Esophagus (tissue), 2 donors: ENCODE measurements at regions not wholly inside any gene's neighbourhood (a gene's known extent, or its start where the extent isn't known, plus 50 kb on each side); places are given as distances from the start of the nearest gene placed in this dataset.

ENCODE experiments used
- H3K27ac ChIP-seq, 2 donors: one replicate each; pipeline ENCODE4 v1.5.1; 2013; ENCODE audit warnings: low read depth in 2 of 2, mild to moderate bottlenecking in 2 of 2, inconsistent platforms in 1 of 2, low read length in 1 of 2, moderate library complexity in 1 of 2
- H3K27me3 ChIP-seq, 2 donors: one replicate each; pipeline ENCODE4 v1.6.1; 2013; ENCODE audit warnings: low read length in 2 of 2, control low read depth in 1 of 2, mild to moderate bottlenecking in 1 of 2; ENCODE audit not compliant: insufficient read depth in 2 of 2, control insufficient read depth in 1 of 2
- H3K36me3 ChIP-seq, 2 donors: one replicate each; pipeline ENCODE4 v1.6.1; 2013; ENCODE audit warnings: low read length in 1 of 2; ENCODE audit not compliant: control insufficient read depth in 2 of 2, insufficient read depth in 2 of 2
- H3K4me1 ChIP-seq, 2 donors: one replicate each; pipeline ENCODE4 v1.6.1; 2013; ENCODE audit warnings: low read length in 1 of 2; ENCODE audit not compliant: control insufficient read depth in 2 of 2, insufficient read depth in 2 of 2
- H3K4me3 ChIP-seq, 2 donors: one replicate each; pipeline ENCODE4 v1.5.1; 2013; ENCODE audit warnings: low read length in 2 of 2, mild to moderate bottlenecking in 2 of 2, low read depth in 1 of 2, moderate library complexity in 1 of 2
- H3K9me3 ChIP-seq, 2 donors: one replicate each; pipeline ENCODE4 v1.6.1; 2013; ENCODE audit warnings: mild to moderate bottlenecking in 2 of 2, low read depth in 1 of 2, low read length in 1 of 2, moderate library complexity in 1 of 2; ENCODE audit not compliant: control insufficient read depth in 2 of 2, insufficient read depth in 1 of 2
- WGBS, 2 donors: extraction: QIAGEN DNeasy Blood & Tissue Kit; methylation state at CpG; one replicate each; pipeline ENCODE4 v1.1.7; 2013; 5-methylcytosine and 5-hydroxymethylcytosine counted together
- donor health status: healthy with polysubstance abuse.
- donor health status: Bipolar disorder and iron deficiency.

GRCh38 chr7:12905671-12906070 lies 218.2 kb downstream of the ARL4A start:
- Histone ChIP-seq H3K27ac (no peak overlapping the region), H3K27me3 (no peaks in the 10 kb centered on the region), H3K4me3 (no peak overlapping the region), H3K9me3 (no peaks in the 10 kb centered on the region), H3K4me1 (peaks cover 0 to 2% of the 10 kb centered on the region in 2 donors), H3K36me3 (no peaks in the 10 kb centered on the region)
- WGBS, 2 donors, result 90 to 91% methylated on average over 5 of the region's 5 CpGs

GRCh38 chr7:12907774-12908173 lies 220.3 kb downstream of the ARL4A start:
- no peaks in the 10 kb centered on the region for H3K9me3 ChIP-seq
- no peaks in the 10 kb centered on the region for H3K4me1 ChIP-seq
- no peak overlapping the region for H3K4me3 ChIP-seq
- H3K36me3 ChIP-seq, result no peaks in the 10 kb centered on the region
- H3K27me3 ChIP-seq, result no peaks in the 10 kb centered on the region
- WGBS, 2 donors, result 80 to 93% methylated on average over 2 of the region's 2 CpGs
- no peak overlapping the region for H3K27ac ChIP-seq

GRCh38 chr7:12909483-12909882 lies 222.1 kb downstream of the ARL4A start:
- no peak overlapping the region for H3K4me3 ChIP-seq
- H3K36me3 ChIP-seq, result no peaks in the 10 kb centered on the region
- H3K4me1 ChIP-seq, result no peaks in the 10 kb centered on the region
- H3K27ac ChIP-seq, result no peak overlapping the region
- no peaks in the 10 kb centered on the region for H3K9me3 ChIP-seq
- WGBS, 2 donors, result 74 to 85% methylated on average over 1 of the region's 1 CpG
- no peaks in the 10 kb centered on the region for H3K27me3 ChIP-seq

DNA sequence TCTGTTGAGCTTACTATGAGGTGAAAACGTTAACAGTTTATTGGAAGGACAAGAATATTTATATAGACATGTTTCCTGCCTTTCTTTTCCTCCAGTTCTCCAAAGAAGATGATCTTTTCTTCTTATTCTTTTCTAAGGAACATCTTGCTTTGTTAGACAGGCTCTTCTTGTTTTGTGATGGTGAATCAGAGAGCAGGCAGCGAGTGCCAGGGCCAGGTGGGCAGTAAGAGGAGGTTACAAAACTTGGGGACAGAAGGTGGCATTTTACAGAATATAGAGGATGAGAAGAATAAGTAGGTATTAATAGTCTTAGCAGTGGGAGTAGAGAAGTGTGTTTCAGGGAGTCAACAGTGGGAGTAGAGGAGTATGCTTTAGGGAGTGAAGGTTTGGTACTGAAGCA lies 223.6 kb downstream of the ARL4A start:
- Histone ChIP-seq H3K4me1 (no peaks in the 10 kb centered on the region), H3K27me3 (no peaks in the 10 kb centered on the region), H3K4me3 (no peak overlapping the region), H3K9me3 (no peaks in the 10 kb centered on the region), H3K27ac (peak overlapping the region in 1 of 2 donors; percentile 27), H3K36me3 (no peaks in the 10 kb centered on the region)
- WGBS, 2 donors, result 37 to 47% methylated on average over 2 of the region's 2 CpGs

DNA sequence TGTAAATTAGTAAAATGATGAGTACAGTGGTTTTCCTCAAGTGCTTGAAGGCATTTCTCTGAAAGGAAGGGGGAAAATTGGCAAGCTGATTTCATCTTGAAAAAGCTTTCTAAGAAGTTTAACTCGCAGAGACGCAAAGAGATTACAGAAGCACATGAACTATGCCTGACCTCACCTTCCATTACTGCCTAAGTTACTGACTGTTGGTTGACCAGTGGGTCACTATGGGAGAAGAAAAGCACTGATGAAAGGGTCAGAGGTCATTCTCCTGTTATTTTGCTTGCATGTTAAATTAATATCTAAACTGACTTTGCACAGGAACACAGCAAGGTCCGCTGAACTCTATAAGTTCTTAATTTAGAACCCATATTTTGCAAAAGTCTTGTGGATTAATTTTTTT lies 225.6 kb downstream of the ARL4A start:
- no peak overlapping the region for H3K4me3 ChIP-seq
- H3K27ac ChIP-seq, result no peak overlapping the region
- no peaks in the 10 kb centered on the region for H3K27me3 ChIP-seq
- no peaks in the 10 kb centered on the region for H3K36me3 ChIP-seq
- 41 to 46% methylated on average over 3 of the region's 3 CpGs for WGBS, 2 donors
- no peaks in the 10 kb centered on the region for H3K4me1 ChIP-seq
- no peaks in the 10 kb centered on the region for H3K9me3 ChIP-seq

GRCh38 chr7:12917801-12918200 lies 230.4 kb downstream of the ARL4A start:
- Histone ChIP-seq H3K4me3 (no peak overlapping the region), H3K27me3 (no peaks in the 10 kb centered on the region), H3K36me3 (no peaks in the 10 kb centered on the region), H3K27ac (no peak overlapping the region), H3K9me3 (no peaks in the 10 kb centered on the region), H3K4me1 (no peaks in the 10 kb centered on the region)
- WGBS, 2 donors, result 94% methylated on average over 2 of the region's 2 CpGs

DNA sequence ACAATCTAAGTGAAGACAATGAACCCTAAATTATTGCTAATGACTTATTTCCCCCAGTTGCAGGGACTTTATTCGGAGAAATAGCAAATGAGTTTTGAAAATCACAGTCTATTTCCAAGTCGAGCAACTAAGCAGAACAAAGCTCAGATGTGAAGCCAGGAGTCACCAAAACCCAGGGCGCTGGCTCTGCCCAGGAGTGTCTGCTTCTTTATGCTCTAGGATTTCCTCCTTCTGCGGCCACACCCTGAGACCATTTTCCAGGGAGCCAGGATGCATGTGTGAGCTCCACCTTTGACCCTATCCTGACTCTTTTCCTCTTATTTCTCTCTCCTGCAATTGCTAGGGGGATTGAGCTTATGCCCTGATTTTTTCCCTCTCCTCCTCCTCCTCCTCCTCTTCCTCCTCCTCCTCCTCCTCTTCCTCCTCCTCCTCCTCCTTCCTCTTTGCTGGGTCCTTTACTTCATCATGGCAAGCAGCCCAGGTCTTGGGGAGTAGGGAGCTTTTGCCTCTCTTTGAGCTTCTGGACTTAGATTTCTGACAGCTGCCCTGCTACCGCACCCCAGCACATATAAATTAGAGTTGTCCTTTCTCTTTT lies 234.4 kb downstream of the ARL4A start:
- peak overlapping the region in 1 of 2 donors; percentile 15 for H3K27ac ChIP-seq
- no peaks in the 10 kb centered on the region for H3K27me3 ChIP-seq
- WGBS, 2 donors, result 51 to 55% methylated on average over 5 of the region's 5 CpGs
- no peak overlapping the region for H3K4me3 ChIP-seq
- H3K4me1 ChIP-seq, result no peaks in the 10 kb centered on the region
- H3K9me3 ChIP-seq, result no peaks in the 10 kb centered on the region
- H3K36me3 ChIP-seq, result no peaks in the 10 kb centered on the region

DNA sequence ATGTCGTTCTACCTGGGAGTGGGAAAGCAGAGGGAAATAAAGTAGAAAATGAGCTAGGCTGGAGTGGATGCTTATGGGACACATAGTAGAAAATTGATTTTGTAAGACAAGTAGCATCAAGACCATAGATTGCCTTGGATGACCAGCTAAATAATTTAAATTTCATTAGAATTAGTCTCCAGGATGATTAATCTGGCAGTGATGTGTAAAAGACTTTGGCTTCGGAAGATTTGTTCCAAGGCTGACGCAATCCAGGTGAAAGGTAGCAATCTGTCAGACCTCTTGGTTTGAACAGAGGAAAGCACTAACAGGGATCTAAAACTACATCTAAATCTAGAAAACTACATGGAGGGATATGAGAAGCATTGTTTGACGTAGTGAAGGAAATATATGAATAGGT lies 236.5 kb downstream of the ARL4A start:
- H3K9me3 ChIP-seq, result no peaks in the 10 kb centered on the region
- H3K36me3 ChIP-seq, result no peaks in the 10 kb centered on the region
- no peak overlapping the region for H3K27ac ChIP-seq
- no peaks in the 10 kb centered on the region for H3K4me1 ChIP-seq
- no peak overlapping the region for H3K4me3 ChIP-seq
- H3K27me3 ChIP-seq, result no peaks in the 10 kb centered on the region
- 62 to 64% methylated on average over 4 of the region's 4 CpGs for WGBS, 2 donors

GRCh38 chr7:12926206-12926605 lies 238.8 kb downstream of the ARL4A start:
- Histone ChIP-seq H3K4me1 (no peaks in the 10 kb centered on the region), H3K9me3 (no peaks in the 10 kb centered on the region), H3K27me3 (no peaks in the 10 kb centered on the region), H3K36me3 (no peaks in the 10 kb centered on the region), H3K4me3 (no peak overlapping the region), H3K27ac (no peak overlapping the region)

GRCh38 chr7:12927635-12928434 lies 240.4 kb downstream of the ARL4A start:
- H3K27me3 ChIP-seq, result no peaks in the 10 kb centered on the region
- no peaks in the 10 kb centered on the region for H3K36me3 ChIP-seq
- WGBS, 2 donors, result 74% methylated on average over 4 of the region's 4 CpGs
- H3K27ac ChIP-seq, result no peak overlapping the region
- H3K4me1 ChIP-seq, result no peaks in the 10 kb centered on the region
- H3K4me3 ChIP-seq, result no peak overlapping the region
- no peaks in the 10 kb centered on the region for H3K9me3 ChIP-seq
